HG02981 (cell line): ENCODE measurements at regions not wholly inside any gene's neighbourhood (a gene's known extent, or its start where the extent isn't known, plus 50 kb on each side); places are given as distances from the start of the nearest gene placed in this dataset.

Source experiments
- ATAC-seq: cut with Tn5 transposase; IDR thresholded peaks from one replicate; pipeline ENCODE4 v1.9.1; 2021; ENCODE audit warnings: mild to moderate bottlenecking, moderate library complexity; ENCODE audit not compliant: unreplicated experiment

- ATAC-seq, result no peak
Observed at GRCh38 chr16:49081554-49081953, 200.1 kb downstream of the CBLN1 start.

- ATAC-seq, result no peak
Observed at GRCh38 chr16:49081086-49081485, 200.6 kb downstream of the CBLN1 start.

DNA sequence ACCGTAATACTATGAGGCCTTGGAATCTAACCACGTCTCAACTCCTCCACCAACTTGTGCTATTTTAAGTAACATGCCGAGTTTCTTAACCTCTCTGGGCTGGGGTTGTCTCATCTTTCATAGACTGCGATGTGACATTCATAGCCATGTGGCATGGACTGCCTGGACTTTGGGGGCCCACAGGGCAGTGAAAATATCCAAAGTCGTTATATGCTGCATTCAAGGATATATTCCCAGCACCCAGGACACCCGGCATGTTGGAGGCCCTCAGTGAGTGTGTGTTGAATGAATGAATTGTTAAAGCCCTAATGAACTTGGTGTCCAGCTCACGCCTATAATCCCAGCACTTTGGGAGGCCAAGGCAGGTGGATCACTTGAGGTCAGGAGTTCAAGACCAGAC lies 203.1 kb downstream of the CBLN1 start:
- no peak for ATAC-seq

GRCh38 chr16:49078104-49078503 lies 203.5 kb downstream of the CBLN1 start:
- no peak for ATAC-seq

GRCh38 chr16:49075709-49076108 lies 205.9 kb downstream of the CBLN1 start:
- no peak for ATAC-seq

GRCh38 chr16:49068224-49068623 lies 213.4 kb downstream of the CBLN1 start:
- ATAC-seq, result no peak

DNA sequence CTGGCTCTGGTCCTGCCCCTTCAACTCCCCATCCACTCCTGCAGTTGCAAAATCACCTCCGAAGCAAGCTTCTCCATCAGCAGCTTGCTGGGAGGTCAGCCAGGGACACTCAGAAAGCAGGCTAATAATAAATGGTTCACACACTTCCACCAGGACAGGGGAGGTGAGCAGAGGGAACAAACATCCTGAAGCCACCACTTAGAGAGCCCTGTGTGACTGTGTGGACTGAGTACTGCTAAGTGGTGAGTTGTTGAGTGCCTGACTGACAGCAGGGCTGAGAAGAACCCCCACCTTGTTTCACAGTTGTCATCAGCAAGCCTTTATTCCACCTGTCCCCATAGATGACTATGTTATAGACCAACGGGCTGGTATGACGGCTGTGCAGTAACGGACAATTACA lies 213.9 kb downstream of the CBLN1 start:
- ATAC-seq, result no peak

- ATAC-seq, result no peak
Observed at GRCh38 chr16:49061137-49061714, 220.4 kb downstream of the CBLN1 start.

GRCh38 chr16:49060728-49061127 lies 220.9 kb downstream of the CBLN1 start:
- ATAC-seq, result no peak

GRCh38 chr16:49058382-49058781 lies 223.3 kb downstream of the CBLN1 start:
- ATAC-seq, result no peak

DNA sequence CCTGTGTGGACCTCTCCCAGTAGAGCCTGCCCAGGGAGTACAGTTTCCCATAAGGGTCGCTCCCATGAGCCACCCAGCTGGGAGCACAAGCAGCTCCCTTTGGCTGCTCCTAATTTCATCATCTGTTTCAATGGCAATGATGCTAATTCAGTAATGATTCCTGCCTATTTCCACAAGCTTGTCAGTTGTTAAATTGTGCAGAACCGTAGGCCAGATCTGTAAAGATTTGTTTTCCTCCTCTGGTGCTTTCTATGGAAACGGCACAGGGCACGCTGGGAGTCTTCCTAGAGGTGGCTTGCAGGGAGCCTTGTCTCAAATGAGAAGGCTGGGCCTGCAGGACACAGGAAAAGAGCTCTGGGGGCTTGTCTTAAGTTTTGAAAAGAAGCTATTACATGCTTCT lies 223.7 kb downstream of the CBLN1 start:
- no peak for ATAC-seq

GRCh38 chr16:49057391-49057790 lies 224.2 kb downstream of the CBLN1 start:
- ATAC-seq, result no peak

- ATAC-seq, result no peak
Observed at GRCh38 chr16:49056546-49056945, 225.1 kb downstream of the CBLN1 start.

DNA sequence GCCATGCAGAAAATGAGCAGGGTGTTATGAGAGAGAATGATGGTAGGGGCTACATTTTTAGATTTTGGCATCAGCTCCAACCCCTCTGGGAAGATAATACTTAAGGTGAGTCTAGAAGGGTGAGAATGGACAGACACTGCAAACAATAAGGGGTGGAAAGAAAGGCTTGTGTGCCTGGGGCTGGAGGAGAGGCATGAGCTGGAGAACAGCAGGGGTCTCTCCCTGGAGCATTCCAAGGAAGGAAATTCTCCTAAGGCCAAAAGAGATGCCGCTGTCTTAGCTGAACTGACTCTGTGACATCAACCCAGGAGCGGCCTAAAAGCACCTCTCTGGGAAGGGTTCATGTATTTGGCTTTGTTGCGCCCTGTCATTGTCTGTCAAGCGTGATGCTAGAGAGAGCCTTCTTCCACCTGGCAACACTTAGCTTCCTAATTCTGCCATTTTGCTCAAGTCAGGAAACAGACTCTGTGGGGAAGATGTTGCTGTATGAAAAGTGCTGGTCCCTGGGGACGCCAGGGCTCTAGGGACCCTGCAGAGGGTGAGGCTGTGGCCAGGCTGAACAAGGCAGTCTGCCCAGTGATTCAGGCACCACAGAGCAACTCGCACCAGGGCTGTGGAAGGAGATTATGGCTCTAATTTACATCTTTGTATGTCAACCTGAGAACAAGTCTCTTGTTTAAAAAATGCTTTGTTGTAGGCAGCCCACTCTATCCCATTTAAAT lies 225.7 kb downstream of the CBLN1 start:
- no peak for ATAC-seq

DNA sequence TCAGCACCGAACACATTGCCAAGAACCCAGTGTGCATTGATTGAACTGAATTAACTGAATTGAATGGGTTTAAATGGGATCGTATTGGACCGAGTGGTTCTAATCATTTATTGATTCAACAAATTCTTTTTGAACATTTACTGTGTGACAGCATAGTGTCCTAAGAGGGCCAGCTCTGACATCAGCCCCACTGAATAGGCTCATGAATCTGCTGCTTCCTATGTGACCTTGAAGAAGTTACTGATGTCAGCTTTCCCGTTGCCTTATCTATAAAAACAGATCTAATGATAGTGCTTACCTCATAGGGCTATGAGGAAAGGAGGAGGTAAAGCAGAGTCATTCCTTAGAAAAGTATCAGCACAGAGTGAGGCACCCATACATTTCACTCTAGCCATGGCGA lies 226.3 kb downstream of the CBLN1 start:
- no peak for ATAC-seq

GRCh38 chr16:49054606-49055005 lies 227.0 kb downstream of the CBLN1 start:
- no peak for ATAC-seq

DNA sequence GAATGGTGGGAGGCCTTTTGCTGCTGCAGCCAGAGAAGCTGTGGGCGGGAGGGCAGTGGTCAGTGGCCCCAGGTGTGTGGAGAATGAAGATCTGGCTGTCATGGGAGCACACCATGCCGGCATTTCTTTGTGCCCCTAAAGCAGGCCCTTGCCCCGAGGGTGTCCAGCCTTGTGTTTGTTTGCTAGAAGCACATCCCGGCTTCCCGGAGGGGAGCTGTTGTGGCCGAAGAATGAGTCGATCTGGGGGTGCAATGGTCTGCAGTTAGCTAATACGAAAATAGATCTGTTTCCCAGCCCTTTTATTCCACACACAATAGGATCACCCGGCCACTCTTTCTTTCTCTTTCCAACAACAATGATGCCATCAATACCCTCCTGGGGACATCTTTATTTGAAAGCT lies 228.8 kb downstream of the CBLN1 start:
- ATAC-seq, result no peak

- no peak for ATAC-seq
Observed at GRCh38 chr16:49051576-49051975, 230.1 kb downstream of the CBLN1 start.

DNA sequence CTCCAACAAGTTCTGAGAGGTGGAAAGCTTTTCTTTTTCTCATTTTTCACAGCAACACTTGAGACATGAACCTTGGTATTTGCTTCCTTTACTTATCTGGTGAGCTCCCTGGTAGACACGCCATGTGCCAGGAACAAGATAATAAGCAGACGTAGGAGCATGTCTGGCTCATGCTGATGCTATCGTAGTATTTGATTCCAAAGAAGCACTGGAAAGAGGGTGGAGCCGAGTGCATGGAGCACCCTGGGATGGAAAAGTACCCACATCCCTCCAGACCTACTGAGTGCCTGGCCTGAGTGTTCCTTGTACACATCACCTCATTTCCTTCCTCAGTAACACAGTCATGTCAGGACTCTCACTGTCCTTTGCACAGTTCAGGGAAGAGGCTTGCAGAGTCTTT lies 231.0 kb downstream of the CBLN1 start:
- no peak for ATAC-seq

DNA sequence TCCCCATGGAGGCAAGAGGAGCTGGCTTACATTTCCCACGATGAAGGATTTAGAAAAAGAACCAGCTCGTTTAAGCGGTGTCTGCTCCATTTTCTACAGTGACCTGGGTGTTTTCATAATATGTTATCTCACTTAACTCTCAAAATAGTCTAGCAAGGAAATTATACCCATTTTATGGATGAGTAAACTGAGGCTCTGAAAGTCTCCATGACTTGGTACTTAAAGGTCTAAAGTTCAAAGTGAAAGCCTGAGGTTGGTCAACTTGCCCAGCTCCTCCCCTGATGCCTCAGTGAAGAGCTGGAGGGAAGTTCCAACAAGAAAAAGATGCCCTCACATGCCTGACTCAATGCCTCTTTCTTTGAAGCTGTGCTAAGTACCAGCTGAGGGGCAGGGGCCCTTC lies 232.0 kb downstream of the CBLN1 start:
- no peak for ATAC-seq

DNA sequence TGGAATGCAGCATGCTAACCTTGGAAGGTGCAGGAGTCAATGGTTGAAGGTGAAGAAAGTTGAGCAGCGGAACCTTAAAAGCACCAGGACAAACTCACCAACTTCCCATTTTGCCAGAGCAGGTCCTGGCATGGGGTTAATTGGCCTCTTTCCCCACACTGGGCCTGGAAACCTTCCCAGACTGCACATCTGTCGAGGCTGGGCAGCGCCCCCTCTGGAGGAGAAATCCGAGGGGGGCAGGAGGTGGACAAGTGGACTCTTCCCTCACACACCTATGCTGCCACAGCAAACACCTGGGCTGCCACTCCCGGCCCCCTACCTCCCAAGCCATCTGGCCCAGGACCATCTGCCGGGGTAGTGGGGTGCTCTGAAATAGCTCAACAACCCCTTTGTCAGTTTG lies 232.4 kb downstream of the CBLN1 start:
- no peak for ATAC-seq

GRCh38 chr16:49048557-49048956 lies 233.1 kb downstream of the CBLN1 start:
- no peak for ATAC-seq

GRCh38 chr16:49036126-49036525 lies 245.5 kb downstream of the CBLN1 start:
- no peak for ATAC-seq
